Endothelial cell of umbilical vein (primary cell): ENCODE measurements at regions not wholly inside any gene's neighbourhood (a gene's known extent, or its start where the extent isn't known, plus 50 kb on each side); places are given as distances from the start of the nearest gene placed in this dataset.

Experiments used
- CTCF ChIP-seq, 2 donors: IDR thresholded peaks; 1 replicate in 1 of 2; 2 replicates in 1 of 2; pipeline ENCODE4 v1.5.1; 2011; ENCODE audit warnings: low read length in 2 of 2, mild to moderate bottlenecking in 2 of 2, moderate library complexity in 2 of 2, control low read depth in 1 of 2, inconsistent platforms in 1 of 2, low read depth in 1 of 2; ENCODE audit not compliant: insufficient read depth in 1 of 2; ENCODE audit errors: extremely low read depth in 1 of 2
- EZH2 ChIP-seq: IDR thresholded peaks from 2 replicates; pipeline ENCODE4 v1.6.1; 2012; ENCODE audit warnings: borderline replicate concordance, low read depth, mild to moderate bottlenecking, moderate library complexity, low read length, inconsistent platforms; ENCODE audit not compliant: severe bottlenecking
- FOS ChIP-seq: IDR thresholded peaks from 2 replicates; pipeline ENCODE4 v1.6.1; 2011; ENCODE audit warnings: mild to moderate bottlenecking, low read length, moderate library complexity, borderline replicate concordance; ENCODE audit not compliant: insufficient read depth
- MAX ChIP-seq: IDR thresholded peaks from 2 replicates; pipeline ENCODE4 v1.6.1; 2011; ENCODE audit not compliant: insufficient read depth, insufficient read length
- POLR2A ChIP-seq: IDR thresholded peaks from 2 replicates; pipeline ENCODE4 v1.6.1; 2012; ENCODE audit warnings: low read depth, mild to moderate bottlenecking, control low read depth, low read length
- POLR2AphosphoS5 ChIP-seq: IDR thresholded peaks from 2 replicates; pipeline ENCODE4 v1.6.1; 2012; ENCODE audit warnings: low read depth, mild to moderate bottlenecking, control low read depth, low read length, moderate library complexity; ENCODE audit not compliant: insufficient read depth

- TF ChIP-seq CTCF (IDR thresholded peaks at IDR 0.05; ENCODE audit: extremely low read depth in 1 of 2, insufficient read depth in 1 of 2, low read depth in 1 of 2, low read length in 2 of 2) (no peak), POLR2AphosphoS5 (no peak), POLR2A (no peak), MAX (no peak), EZH2 (no peak), FOS (no peak)
Observed at GRCh38 chr2:137870682-137871081, 93.6 kb upstream of the HNMT start.
